ENCODE measurements at regions not wholly inside any gene's neighbourhood (a gene's known extent, or its start where the extent isn't known, plus 50 kb on each side); places are given as distances from the start of the nearest gene placed in this dataset.

- no peak for TF ChIP-seq REST (IDR thresholded peaks at IDR 0.05; ENCODE audit: unreplicated experiment)
- no peak for TF ChIP-seq EZH2 (IDR thresholded peaks at IDR 0.05; ENCODE audit: low read depth, unreplicated experiment)
- no peak for TF ChIP-seq ETS1 (IDR thresholded peaks at IDR 0.05)
These were observed 299.2 kb downstream of the LTN1 start (continued) for GRCh38 chr21:28693476-28693875.

GRCh38 chr21:28690196-28690595, 302.5 kb downstream of the LTN1 start:
- H3K79me2 ChIP-seq (replicated peaks; ENCODE audit: insufficient read depth) = no peaks in the 10 kb centered on the region
- no peak overlapping the region for H3K4me2 ChIP-seq
- H3K4me1 Mint-ChIP-seq = peaks cover 4% of the 10 kb centered on the region; the same call in 2 of the 3 replicates
- no peak overlapping the region for H3K27ac ChIP-seq (ENCODE audit: low read depth)
- no peaks in the 10 kb centered on the region for H3F3A ChIP-seq (replicated peaks; ENCODE audit: low read depth)
- H3K27me3 ChIP-seq (ENCODE audit: insufficient read depth) = no peaks in the 10 kb centered on the region
- H3K36me3 Mint-ChIP-seq (ENCODE audit: low read depth) = no peaks in the 10 kb centered on the region
- H3K27ac Mint-ChIP-seq = no peak overlapping the region
- no peak overlapping the region for H3K4me3 Mint-ChIP-seq
- H4K20me1 ChIP-seq (replicated peaks; ENCODE audit: insufficient read depth) = no peaks in the 10 kb centered on the region
- no peaks in the 10 kb centered on the region for H3K9me2 ChIP-seq (ENCODE audit: insufficient read depth)
- H3K4me3 ChIP-seq = no peak overlapping the region
- ATAC-seq = no peak
- H3K9me3 Mint-ChIP-seq = no peaks in the 10 kb centered on the region
- H3K4me1 ChIP-seq (ENCODE audit: insufficient read depth) = peaks cover 5% of the 10 kb centered on the region
- no peak overlapping the region for H2AFZ ChIP-seq
- peaks cover 3% of the 10 kb centered on the region for H3K27me3 Mint-ChIP-seq (ENCODE audit: insufficient read depth, low read depth, poor library complexity)
- DNase-seq (ENCODE audit: low spot score) = no peak
- H3K36me3 ChIP-seq (ENCODE audit: insufficient read depth) = no peaks in the 10 kb centered on the region
- TF ChIP-seq CREB1 (CRISPR knock-in tag; IDR thresholded peaks at IDR 0.05; ENCODE audit: low read depth) (no peak), EZH2phosphoT487 (IDR thresholded peaks at IDR 0.05; ENCODE audit: unreplicated experiment) (no peak), ZNF114 (CRISPR knock-in tag; IDR thresholded peaks at IDR 0.05) (no peak), ETS1 (IDR thresholded peaks at IDR 0.05) (no peak), STAT1 (IDR thresholded peaks at IDR 0.05; ENCODE audit: unreplicated experiment) (no peak), ZNF462 (CRISPR knock-in tag; IDR thresholded peaks at IDR 0.05) (no peak), REST (IDR thresholded peaks at IDR 0.05; ENCODE audit: unreplicated experiment) (no peak)

Data from GM23338 (cell line).